Inflammatory macrophage treated with lipopolysaccharide for 1 hour (primary cell): ENCODE measurements at regions not wholly inside any gene's neighbourhood (a gene's known extent, or its start where the extent isn't known, plus 50 kb on each side); places are given as distances from the start of the nearest gene placed in this dataset.
A peak's percentile ranks its signal among the peaks of the same experiment; 100 is the strongest.

Experiments
- DNase-seq, 2 donors: peaks; one replicate each; pipeline ENCODE4 v3.0.0-alpha.2; 2020 to 2022

- no peak for DNase-seq
Measured at GRCh38 chr12:59196989-59197388, 276.7 kb upstream of the LRIG3 start.

DNA sequence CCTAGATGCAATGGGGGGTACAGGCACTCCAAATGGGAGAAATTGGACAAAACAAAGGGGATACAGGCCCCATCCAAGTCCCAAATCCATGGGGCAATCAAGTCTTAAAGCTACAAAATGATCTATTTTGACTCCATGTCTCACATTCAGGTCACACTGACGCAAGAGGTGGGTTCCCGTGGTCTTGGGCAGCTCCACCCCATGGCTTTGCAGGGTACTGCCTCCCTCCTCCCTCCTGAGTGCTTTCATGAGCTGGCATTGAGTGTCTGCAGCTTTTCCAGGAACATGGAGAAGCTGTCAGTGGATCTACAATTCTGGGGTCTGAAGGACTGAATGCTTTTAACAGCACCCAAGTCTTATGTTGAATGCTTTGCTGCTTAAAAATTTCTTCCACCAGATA is 274.5 kb upstream of the LRIG3 start:
- DNase-seq = no peak

- DNase-seq = no peak
Measured at GRCh38 chr12:59193476-59194050, 273.3 kb upstream of the LRIG3 start.

GRCh38 chr12:59191372-59191771 is 271.1 kb upstream of the LRIG3 start:
- DNase-seq = no peak

GRCh38 chr12:59186451-59186850 is 266.1 kb upstream of the LRIG3 start:
- no peak for DNase-seq

DNA sequence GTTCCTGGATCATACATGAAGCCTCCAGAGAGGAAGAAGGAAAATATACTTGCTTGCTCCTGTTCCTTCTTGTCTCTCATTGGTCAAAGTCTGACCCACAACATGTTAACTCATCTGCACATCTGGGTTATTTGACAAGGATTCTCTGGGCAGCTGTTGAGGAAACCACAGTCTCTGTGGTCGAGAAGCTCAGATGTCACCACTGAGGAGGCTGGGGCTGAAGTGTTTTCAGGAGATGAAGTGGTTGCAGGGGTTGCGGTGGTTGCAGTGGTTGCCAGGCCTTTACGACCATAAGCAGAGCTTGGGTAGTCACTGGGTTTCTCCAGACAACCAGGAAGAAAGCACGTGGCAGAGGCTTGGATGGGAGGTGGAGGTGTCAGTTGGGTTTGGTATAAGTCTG is 265.0 kb upstream of the LRIG3 start:
- no peak for DNase-seq

DNA sequence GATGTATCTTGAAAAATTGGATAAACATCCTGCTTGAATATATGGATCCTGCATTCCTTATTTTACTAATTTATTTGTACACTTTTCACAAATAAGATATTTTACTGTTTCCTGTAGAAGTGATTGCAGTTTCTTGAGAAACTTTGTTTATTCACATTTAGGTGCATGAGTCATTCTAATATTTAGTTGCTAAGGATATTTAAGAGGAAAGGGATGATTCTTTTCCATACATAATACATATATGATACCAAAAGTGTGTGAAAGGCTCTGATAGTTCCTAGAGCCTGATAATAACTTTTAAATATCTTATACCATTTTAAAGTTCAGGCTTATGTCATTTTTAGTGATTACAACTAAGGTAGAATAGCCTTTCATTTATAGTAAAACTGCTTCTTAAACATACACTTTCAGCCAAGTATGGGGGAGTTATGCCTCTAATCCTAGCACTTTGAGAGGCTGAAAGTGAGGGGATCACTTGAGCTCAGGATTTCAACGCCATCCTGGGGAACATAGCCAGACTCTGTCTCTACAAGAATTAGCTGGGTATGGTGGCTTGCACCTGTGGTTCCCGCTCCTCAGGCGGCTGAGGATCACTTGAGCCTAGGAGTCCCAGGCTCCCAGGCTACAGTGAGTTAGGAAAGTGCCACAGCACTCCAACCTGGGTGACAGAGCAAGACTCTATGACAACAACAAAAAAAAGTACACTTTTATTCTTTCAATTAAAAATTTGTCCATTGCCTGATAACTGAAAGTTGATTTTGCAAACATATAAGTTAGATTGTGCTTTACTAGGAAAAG is 262.6 kb upstream of the LRIG3 start:
- no peak for DNase-seq

GRCh38 chr12:59182191-59182590 is 261.9 kb upstream of the LRIG3 start:
- peak; percentile 9 to 42 for DNase-seq

DNA sequence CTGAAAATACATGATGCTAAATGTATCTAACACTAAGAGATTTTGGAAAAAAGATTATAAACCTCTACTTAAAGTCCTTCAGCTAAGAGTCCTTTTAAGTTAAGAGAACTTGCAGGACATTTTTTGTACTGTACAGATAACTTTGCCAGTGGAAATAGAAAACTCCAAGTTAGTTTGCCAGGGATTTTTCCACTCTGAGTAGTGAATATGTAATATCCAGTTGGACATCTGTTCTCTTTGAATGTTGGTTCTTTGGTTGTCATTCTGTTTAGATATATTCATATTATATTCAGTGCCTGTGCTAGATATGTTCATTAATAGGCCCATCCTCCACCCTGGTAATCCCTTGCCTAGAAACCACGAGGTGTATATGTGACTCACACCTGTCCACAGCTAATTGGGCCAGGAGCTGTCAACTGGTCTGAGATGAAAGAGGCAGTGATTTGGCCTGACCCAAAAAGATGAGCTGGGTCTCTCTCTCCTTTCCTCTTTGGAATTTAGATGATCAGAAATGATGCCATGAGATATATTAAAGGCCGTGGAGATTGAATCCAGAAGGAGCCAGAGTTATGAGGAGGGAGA is 261.0 kb upstream of the LRIG3 start:
- no peak for DNase-seq

- no peak for DNase-seq
Measured at GRCh38 chr12:59179231-59179630, 258.9 kb upstream of the LRIG3 start.

DNA sequence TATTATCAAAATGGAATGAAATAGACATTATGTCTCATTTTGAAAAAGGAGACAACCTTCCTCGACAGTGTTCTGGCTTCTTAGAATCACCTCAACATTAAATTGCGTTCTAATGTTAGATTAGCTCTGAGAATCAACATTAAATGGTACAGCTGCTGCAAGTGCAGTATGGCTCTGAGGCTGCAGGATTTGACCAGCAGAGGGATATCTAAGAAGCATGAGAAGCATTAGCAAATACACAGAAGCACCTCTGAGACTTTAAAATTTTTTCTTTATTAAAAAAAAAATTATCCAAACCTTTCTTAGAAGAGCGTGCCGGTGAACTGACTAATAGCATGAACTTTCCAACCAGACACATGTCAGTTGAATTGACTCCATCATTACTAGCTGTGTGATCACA is 253.4 kb upstream of the LRIG3 start:
- no peak for DNase-seq

GRCh38 chr12:59168647-59169046 is 248.3 kb upstream of the LRIG3 start:
- DNase-seq = no peak

- no peak for DNase-seq
Measured at GRCh38 chr12:59166457-59166856, 246.2 kb upstream of the LRIG3 start.

GRCh38 chr12:59164991-59165718 is 244.9 kb upstream of the LRIG3 start:
- peak; percentile 4 to 6 for DNase-seq

DNA sequence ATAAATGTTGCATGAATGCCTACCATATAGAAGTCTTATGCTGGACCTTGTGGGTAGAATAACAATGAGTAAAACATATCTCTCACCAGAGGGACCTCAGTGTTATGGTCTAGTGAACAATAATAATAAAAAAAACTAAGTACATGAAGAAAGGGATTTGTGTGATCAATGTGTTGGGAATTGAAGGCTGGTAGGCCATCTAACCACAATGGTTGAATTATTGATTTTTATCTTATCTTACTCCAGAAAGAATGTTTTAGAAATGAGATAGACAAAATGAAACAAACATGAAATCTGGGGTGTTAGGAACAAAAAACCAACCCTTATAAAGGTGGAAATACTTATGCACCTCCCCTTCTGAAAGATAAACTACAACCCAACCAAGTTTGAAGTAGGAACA is 243.9 kb upstream of the LRIG3 start:
- DNase-seq = no peak

DNA sequence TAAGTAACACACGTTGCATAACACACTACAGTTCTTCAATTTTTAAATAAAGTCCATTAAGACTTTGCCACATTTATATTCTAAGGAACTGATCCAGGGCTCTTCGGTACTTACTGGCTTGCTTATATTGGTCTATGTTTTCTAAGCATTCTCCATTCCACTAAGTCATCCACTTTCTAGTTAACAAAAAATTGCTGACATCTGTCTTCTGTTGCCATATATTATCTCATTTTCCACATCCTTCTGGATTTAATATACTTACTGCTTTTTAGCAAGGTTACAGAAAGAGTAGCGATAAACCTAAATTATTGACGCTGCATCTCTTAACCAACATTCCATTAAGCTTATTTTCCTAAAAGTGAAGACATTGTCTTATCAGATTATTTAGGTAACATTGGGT is 238.4 kb upstream of the LRIG3 start:
- no peak for DNase-seq

- DNase-seq = no peak
Measured at GRCh38 chr12:59158066-59158465, 237.8 kb upstream of the LRIG3 start.

DNA sequence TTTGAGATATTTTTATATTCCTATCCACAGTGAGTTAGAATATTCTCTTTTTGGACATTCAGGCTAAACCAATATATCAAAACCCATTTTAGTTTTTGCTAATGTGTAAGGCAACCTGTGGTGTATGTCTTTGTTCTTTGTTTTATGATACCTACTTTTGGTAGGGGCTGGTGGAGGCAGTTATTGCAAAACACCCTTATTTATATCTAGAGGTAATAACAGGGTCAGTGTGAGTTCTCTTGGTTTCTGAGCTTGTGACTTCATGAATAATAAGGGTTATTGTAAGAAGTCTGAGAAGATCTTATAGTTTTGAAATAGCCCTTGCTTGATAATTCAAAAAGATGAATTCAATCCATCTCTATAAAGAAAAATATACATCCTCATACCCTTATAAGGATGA is 235.1 kb upstream of the LRIG3 start:
- no peak for DNase-seq

GRCh38 chr12:59151243-59151642 is 230.9 kb upstream of the LRIG3 start:
- no peak for DNase-seq

GRCh38 chr12:59149995-59150642 is 229.8 kb upstream of the LRIG3 start:
- peak; percentile 63 to 79 for DNase-seq

- DNase-seq = no peak
Measured at GRCh38 chr12:59147791-59148190, 227.5 kb upstream of the LRIG3 start.

- DNase-seq = no peak
Measured at GRCh38 chr12:59142183-59142790, 222.0 kb upstream of the LRIG3 start.

- DNase-seq = no peak
Measured at GRCh38 chr12:59134750-59135149, 214.4 kb upstream of the LRIG3 start.
